GM18867 (cell line): ENCODE measurements at regions not wholly inside any gene's neighbourhood (a gene's known extent, or its start where the extent isn't known, plus 50 kb on each side); places are given as distances from the start of the nearest gene placed in this dataset.
"Not testable (repeated sequence)": the region's sequence is repeated elsewhere in the genome, so short reads cannot be mapped to it uniquely, and the experiment has no call there.

Source experiments
- ATAC-seq: cut with Tn5 transposase; IDR thresholded peaks from one replicate; pipeline ENCODE4 v1.9.1; 2021; ENCODE audit warnings: mild to moderate bottlenecking, moderate library complexity; ENCODE audit not compliant: unreplicated experiment

GRCh38 chr1:82807563-82807962, 1006.8 kb downstream of the ADGRL2 start:
- ATAC-seq = no peak

GRCh38 chr1:82806133-82806532, 1005.4 kb downstream of the ADGRL2 start:
- ATAC-seq = no peak

GRCh38 chr1:82801176-82801575, 1000.4 kb downstream of the ADGRL2 start:
- ATAC-seq = no peak

- ATAC-seq = no peak
Observed at GRCh38 chr1:82800721-82801120, 1000.0 kb downstream of the ADGRL2 start.

GRCh38 chr1:82799261-82799660, 998.5 kb downstream of the ADGRL2 start:
- ATAC-seq = no peak

- no peak for ATAC-seq
Observed at GRCh38 chr1:82795508-82796149, 994.9 kb downstream of the ADGRL2 start.

- no peak for ATAC-seq
Observed at GRCh38 chr1:82792151-82792550, 991.4 kb downstream of the ADGRL2 start.

- no peak for ATAC-seq
Observed at GRCh38 chr1:82790556-82790955, 989.8 kb downstream of the ADGRL2 start.

GRCh38 chr1:82788660-82789059, 987.9 kb downstream of the ADGRL2 start:
- ATAC-seq = no peak

- ATAC-seq = no peak
Observed at GRCh38 chr1:82788038-82788437, 987.3 kb downstream of the ADGRL2 start.

GRCh38 chr1:82786883-82787282, 986.1 kb downstream of the ADGRL2 start:
- no peak for ATAC-seq

- no peak for ATAC-seq
Observed at GRCh38 chr1:82785268-82785790, 984.6 kb downstream of the ADGRL2 start.

GRCh38 chr1:82783044-82783443, 982.3 kb downstream of the ADGRL2 start:
- ATAC-seq = no peak

- ATAC-seq = no peak
Observed at GRCh38 chr1:82782599-82782998, 981.9 kb downstream of the ADGRL2 start.

GRCh38 chr1:82778612-82779011, 977.9 kb downstream of the ADGRL2 start:
- ATAC-seq = no peak

GRCh38 chr1:82777240-82777639, 976.5 kb downstream of the ADGRL2 start:
- no peak for ATAC-seq

- not testable (repeated sequence) for ATAC-seq
Observed at GRCh38 chr1:82776730-82777129, 976.0 kb downstream of the ADGRL2 start.

GRCh38 chr1:82775406-82776000, 974.8 kb downstream of the ADGRL2 start:
- no peak for ATAC-seq

- peak; percentile 78 for ATAC-seq
Observed at GRCh38 chr1:82762829-82763532, 962.2 kb downstream of the ADGRL2 start.

- no peak for ATAC-seq
Observed at GRCh38 chr1:82759035-82759434, 958.3 kb downstream of the ADGRL2 start.

- ATAC-seq = no peak
Observed at GRCh38 chr1:82755671-82756070, 954.9 kb downstream of the ADGRL2 start.

GRCh38 chr1:82755191-82755590, 954.5 kb downstream of the ADGRL2 start:
- ATAC-seq = no peak
